Spleen (tissue), 3 donors: ENCODE measurements at regions not wholly inside any gene's neighbourhood (a gene's known extent, or its start where the extent isn't known, plus 50 kb on each side); places are given as distances from the start of the nearest gene placed in this dataset.

Experiments used
- POLR2A ChIP-seq, 3 donors: fragments of 450-650 bp; IDR thresholded peaks; one replicate each; pipeline ENCODE4 v1.5.1; 2017; ENCODE audit warnings: antibody characterized with exemption in 3 of 3, mild to moderate bottlenecking in 1 of 3
- POLR2AphosphoS5 ChIP-seq, 3 donors: sonication (generic); formaldehyde crosslinking; IDR thresholded peaks; one replicate each; pipeline ENCODE4 v1.5.1; 2017; ENCODE audit warnings: antibody characterized with exemption in 3 of 3

GRCh38 chr4:55747793-55748192, 71.8 kb upstream of the EXOC1L start:
- TF ChIP-seq POLR2A (IDR thresholded peaks at IDR 0.05) (no peak), POLR2AphosphoS5 (IDR thresholded peaks at IDR 0.05) (no peak)
